Fibroblast of lung (primary cell): ENCODE measurements at regions not wholly inside any gene's neighbourhood (a gene's known extent, or its start where the extent isn't known, plus 50 kb on each side); places are given as distances from the start of the nearest gene placed in this dataset.
"Not testable (repeated sequence)": the region's sequence is repeated elsewhere in the genome, so short reads cannot be mapped to it uniquely, and the experiment has no call there.

Source experiments
- CTCF ChIP-seq, 2 donors: IDR thresholded peaks in 1 of 2; conservative IDR thresholded peaks in 1 of 2; 1 replicate in 1 of 2; 2 replicates in 1 of 2; pipeline ENCODE4 v1.5.1; 2011 to 2012; ENCODE audit warnings: low read length in 2 of 2, control low read depth in 1 of 2, inconsistent platforms in 1 of 2, low read depth in 1 of 2, mild to moderate bottlenecking in 1 of 2
- EZH2 ChIP-seq: IDR thresholded peaks from 2 replicates; pipeline ENCODE4 v1.5.1; 2012; ENCODE audit warnings: low read length, control low read depth, mild to moderate bottlenecking; ENCODE audit errors: missing control alignments

DNA sequence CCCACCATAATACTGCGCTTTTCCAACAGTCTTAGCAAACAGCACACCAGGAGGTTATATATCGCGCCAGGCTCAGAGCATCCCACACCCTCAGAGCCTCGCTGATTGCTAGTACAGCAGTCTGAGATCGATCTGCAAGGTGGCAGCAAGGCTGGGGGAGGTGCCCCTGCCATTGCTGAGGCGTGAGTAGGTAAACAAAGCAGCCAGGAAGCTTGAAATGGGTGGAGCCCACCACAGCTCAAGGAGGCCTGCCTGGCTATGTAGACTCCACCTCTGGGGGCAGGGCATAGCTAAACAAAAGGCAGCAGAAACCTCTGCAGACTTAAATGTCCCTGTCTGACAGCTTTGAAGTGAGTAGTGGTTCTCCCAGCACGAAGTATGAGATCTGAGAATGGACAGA lies 211.5 kb downstream of the HTR1B start:
- not testable (repeated sequence) for TF ChIP-seq EZH2; CTCF (conservative IDR thresholded peaks at IDR 0.05 in 1 of 2, IDR thresholded peaks at IDR 0.05 in 1 of 2; ENCODE audit: low read depth in 1 of 2, low read length in 2 of 2)
